ENCODE measurements at regions not wholly inside any gene's neighbourhood (a gene's known extent, or its start where the extent isn't known, plus 50 kb on each side); places are given as distances from the start of the nearest gene placed in this dataset.

- Histone ChIP-seq H3K4me2 (no peak overlapping the region), H3K9me3 (ENCODE audit: insufficient read depth, low read depth) (no peaks in the 10 kb centered on the region), H3K79me2 (ENCODE audit: low read depth) (no peaks in the 10 kb centered on the region), H4K20me1 (ENCODE audit: insufficient read depth) (no peaks in the 10 kb centered on the region), H3K27ac (no peak overlapping the region), H2AFZ (no peak overlapping the region), H3K27me3 (ENCODE audit: insufficient read depth, low read depth) (peaks cover 95% of the 10 kb centered on the region), H3K4me1 (replicated peaks; ENCODE audit: insufficient read depth) (no peaks in the 10 kb centered on the region), H3K9me2 (ENCODE audit: insufficient read depth) (no peaks in the 10 kb centered on the region), H3F3A (ENCODE audit: insufficient read depth, low read depth) (no peaks in the 10 kb centered on the region), H3K36me3 (ENCODE audit: low read depth) (no peaks in the 10 kb centered on the region), H3K4me3 (no peak overlapping the region)
- POLR2A ChIA-PET (ENCODE audit: unreplicated experiment) = no interaction called here
- no peak for DNase-seq
- no TSS peak for BruUV-seq (replicated peaks)
- intact Hi-C loops (cut with micrococcal nuclease; ENCODE audit: unreplicated experiment) = no loop called here
- CTCF ChIA-PET = no interaction called here
- TF ChIP-seq EZH2 (IDR thresholded peaks at IDR 0.05; ENCODE audit: low read depth) (no peak), CTCF (conservative IDR thresholded peaks at IDR 0.05) (no peak)
Measured at GRCh38 chr13:112203614-112204013, 136.7 kb downstream of the SOX1 start.

GRCh38 chr13:112204346-112205327 is 137.7 kb downstream of the SOX1 start:
- intact Hi-C loops (cut with micrococcal nuclease; ENCODE audit: unreplicated experiment) = no loop called here
- Histone ChIP-seq H3K4me2 (no peak overlapping the region), H3K79me2 (ENCODE audit: low read depth) (no peaks in the 10 kb centered on the region), H3F3A (ENCODE audit: insufficient read depth, low read depth) (no peaks in the 10 kb centered on the region), H3K27me3 (ENCODE audit: insufficient read depth, low read depth) (peaks cover 99% of the 10 kb centered on the region), H3K36me3 (ENCODE audit: low read depth) (no peaks in the 10 kb centered on the region), H3K4me1 (replicated peaks; ENCODE audit: insufficient read depth) (no peaks in the 10 kb centered on the region), H3K9me3 (ENCODE audit: insufficient read depth, low read depth) (no peaks in the 10 kb centered on the region), H2AFZ (no peak overlapping the region), H4K20me1 (ENCODE audit: insufficient read depth) (no peaks in the 10 kb centered on the region), H3K9me2 (ENCODE audit: insufficient read depth) (no peaks in the 10 kb centered on the region), H3K4me3 (no peak overlapping the region), H3K27ac (no peak overlapping the region)
- BruUV-seq (replicated peaks) = no TSS peak
- ChIA-PET CTCF (no interaction called here), POLR2A (ENCODE audit: unreplicated experiment) (no interaction called here)
- no peak for DNase-seq
- TF ChIP-seq CTCF (conservative IDR thresholded peaks at IDR 0.05) (no peak), EZH2 (IDR thresholded peaks at IDR 0.05; ENCODE audit: low read depth) (no peak)

GRCh38 chr13:112205990-112206389 is 139.0 kb downstream of the SOX1 start:
- no peaks in the 10 kb centered on the region for H4K20me1 ChIP-seq (ENCODE audit: insufficient read depth)
- peaks cover 93% of the 10 kb centered on the region for H3K27me3 ChIP-seq (ENCODE audit: insufficient read depth, low read depth)
- POLR2A ChIA-PET (ENCODE audit: unreplicated experiment) = no interaction called here
- H3K4me1 ChIP-seq (replicated peaks; ENCODE audit: insufficient read depth) = no peaks in the 10 kb centered on the region
- no peak for TF ChIP-seq CTCF (conservative IDR thresholded peaks at IDR 0.05)
- TF ChIP-seq EZH2 (IDR thresholded peaks at IDR 0.05; ENCODE audit: low read depth) = no peak
- BruUV-seq (replicated peaks) = no TSS peak
- H3K9me2 ChIP-seq (ENCODE audit: insufficient read depth) = no peaks in the 10 kb centered on the region
- no peak overlapping the region for H2AFZ ChIP-seq
- no peak overlapping the region for H3K27ac ChIP-seq
- H3K9me3 ChIP-seq (ENCODE audit: insufficient read depth, low read depth) = no peaks in the 10 kb centered on the region
- no peaks in the 10 kb centered on the region for H3F3A ChIP-seq (ENCODE audit: insufficient read depth, low read depth)
- H3K4me3 ChIP-seq = no peak overlapping the region
- no peak for DNase-seq
- H3K36me3 ChIP-seq (ENCODE audit: low read depth) = no peaks in the 10 kb centered on the region
- no peaks in the 10 kb centered on the region for H3K79me2 ChIP-seq (ENCODE audit: low read depth)
- no peak overlapping the region for H3K4me2 ChIP-seq
- intact Hi-C loops (cut with micrococcal nuclease; ENCODE audit: unreplicated experiment) = no loop called here
- CTCF ChIA-PET = no interaction called here

Measured in PC-9 (cell line).